Posterior vena cava (tissue), 2 donors: ENCODE measurements at regions not wholly inside any gene's neighbourhood (a gene's known extent, or its start where the extent isn't known, plus 50 kb on each side); places are given as distances from the start of the nearest gene placed in this dataset.

Experiments used
- DNase-seq: peaks from one replicate; pipeline ENCODE4 v3.0.0-alpha.2; 2020; ENCODE audit warnings: low spot score
- intact Hi-C, 2 donors: fragments of 100-400 bp; cut with DNase I; formaldehyde crosslinking; loops; one replicate each; pipeline versions ENCODE4 v1.14.1 to v1.14.2; 2022 to 2023
- donor health status: DM: yes; HTN: yes; CAD: no.
- donor health status: DM: yes; HTN: yes; CAD: no.

- DNase-seq = no peak
- intact Hi-C loops = no loop called here
Observed at GRCh38 chr3:22977650-22978289, 225.4 kb upstream of the UBE2E2 start.

- DNase-seq = no peak
- intact Hi-C loops = no loop called here
Observed at GRCh38 chr3:22979581-22979980, 223.5 kb upstream of the UBE2E2 start.

- intact Hi-C loops = no loop called here
Observed at GRCh38 chr3:22980346-22980745, 222.8 kb upstream of the UBE2E2 start.

GRCh38 chr3:22981166-22981565 lies 222.0 kb upstream of the UBE2E2 start:
- DNase-seq = no peak
- intact Hi-C loops = no loop called here

More at GRCh38 chr3:22980346-22980745, 222.8 kb upstream of the UBE2E2 start:
- no peak for DNase-seq

GRCh38 chr3:22981861-22982260 lies 221.3 kb upstream of the UBE2E2 start:
- DNase-seq = no peak
- intact Hi-C loops = no loop called here

DNA sequence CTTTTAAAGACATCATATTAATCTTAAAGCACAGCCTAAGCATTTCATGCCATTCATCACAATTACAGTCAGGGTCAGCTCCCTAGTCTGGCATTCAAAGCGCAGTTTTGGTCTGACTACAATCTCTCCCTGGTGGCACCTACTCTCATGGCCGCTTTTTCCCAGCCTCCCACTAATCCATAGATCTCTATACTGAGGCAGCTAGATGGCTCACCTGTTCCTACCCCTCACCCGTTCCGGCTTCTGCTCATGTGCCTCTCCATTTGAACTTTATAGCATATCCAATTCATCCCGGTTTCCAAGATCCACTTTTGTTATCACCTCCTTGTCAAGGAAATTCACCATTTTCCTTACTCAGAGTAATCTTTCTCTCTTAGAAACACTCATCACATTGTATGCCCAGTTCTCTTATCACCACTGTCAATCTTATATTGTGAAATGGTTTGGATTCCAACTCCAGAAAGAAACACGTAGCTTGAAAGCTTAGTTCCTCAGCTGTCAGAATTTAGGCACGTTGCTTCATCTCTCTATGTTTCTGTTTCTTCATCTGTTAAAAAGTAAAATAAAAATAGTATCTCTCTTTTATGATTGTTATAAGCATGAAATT lies 220.0 kb upstream of the UBE2E2 start:
- intact Hi-C loops = no loop called here
- no peak for DNase-seq

DNA sequence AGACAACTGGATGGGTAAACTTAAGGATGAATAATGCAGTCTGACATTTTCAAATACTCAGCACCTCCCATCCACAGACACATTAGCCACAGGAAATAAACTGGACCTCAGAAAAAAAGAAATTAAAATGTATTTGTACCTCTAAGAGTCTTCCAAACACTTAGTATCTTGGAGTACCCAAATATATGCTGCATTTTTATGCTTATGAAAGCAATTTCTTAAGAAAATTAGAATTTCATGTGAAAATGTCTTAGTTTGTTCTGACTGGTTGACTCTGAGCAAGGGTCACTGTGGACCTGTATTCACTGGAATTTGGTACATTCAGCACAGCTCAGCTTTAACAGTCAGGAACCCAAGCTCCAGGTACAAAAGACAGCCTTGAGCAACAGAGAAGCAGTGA lies 216.2 kb upstream of the UBE2E2 start:
- no peak for DNase-seq
- intact Hi-C loops = no loop called here

- DNase-seq = no peak
- intact Hi-C loops = no loop called here
Observed at GRCh38 chr3:22988566-22988965, 214.6 kb upstream of the UBE2E2 start.

DNA sequence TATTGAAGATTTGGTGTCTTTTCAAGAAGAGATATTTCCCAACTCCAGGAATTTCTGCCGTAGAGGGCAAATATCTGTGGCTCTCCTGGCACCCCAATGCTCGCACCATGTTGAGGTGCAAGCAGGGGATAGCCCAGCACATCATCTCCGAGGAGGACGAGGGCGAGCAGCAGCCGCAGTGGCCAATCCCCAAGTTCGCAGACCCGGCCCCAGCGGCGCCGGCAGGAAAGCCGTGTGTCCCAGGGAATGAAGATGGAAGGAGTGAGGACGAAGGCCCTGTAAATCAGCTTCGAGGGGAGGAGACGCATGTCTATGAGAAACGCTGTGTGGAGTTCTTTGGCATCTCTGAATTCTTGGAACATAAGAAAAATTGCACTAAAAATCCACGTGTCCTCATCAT lies 213.4 kb upstream of the UBE2E2 start:
- no peak for DNase-seq
- intact Hi-C loops = no loop called here

GRCh38 chr3:22990291-22991200 lies 212.6 kb upstream of the UBE2E2 start:
- intact Hi-C loops = no loop called here
- DNase-seq = peak; percentile 78

- DNase-seq = no peak
- intact Hi-C loops = no loop called here
Observed at GRCh38 chr3:22994781-22995180, 208.3 kb upstream of the UBE2E2 start.

DNA sequence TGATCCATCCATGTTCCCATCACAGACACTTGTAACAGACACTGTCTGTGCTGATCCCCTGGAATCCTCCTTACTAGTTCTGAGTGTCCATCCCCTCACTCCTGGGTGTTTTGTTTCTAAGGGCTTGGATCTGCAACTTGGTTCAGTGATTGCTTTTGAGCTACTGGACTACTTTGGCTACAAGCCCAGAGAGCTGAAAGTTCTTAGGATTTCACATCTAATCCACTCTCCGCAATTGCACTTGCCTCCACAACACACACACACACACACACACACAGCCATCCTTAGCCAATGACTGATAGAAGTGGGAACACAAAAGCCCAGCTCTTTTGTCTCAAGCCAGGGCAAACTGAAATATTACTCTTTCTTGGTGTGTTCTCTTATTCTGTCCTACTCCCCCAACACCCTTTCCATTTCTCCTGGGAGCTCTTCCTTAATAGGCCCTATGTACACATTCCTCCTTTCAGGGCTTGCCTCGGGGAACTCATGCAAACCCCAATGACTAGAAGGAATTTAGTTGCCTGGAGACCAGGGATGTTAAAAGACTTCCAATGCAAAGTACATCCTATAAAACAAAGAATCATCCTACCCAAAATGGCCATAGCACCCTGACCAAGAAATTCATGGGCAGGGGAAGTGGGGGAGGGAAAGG lies 206.1 kb upstream of the UBE2E2 start:
- no peak for DNase-seq

DNA sequence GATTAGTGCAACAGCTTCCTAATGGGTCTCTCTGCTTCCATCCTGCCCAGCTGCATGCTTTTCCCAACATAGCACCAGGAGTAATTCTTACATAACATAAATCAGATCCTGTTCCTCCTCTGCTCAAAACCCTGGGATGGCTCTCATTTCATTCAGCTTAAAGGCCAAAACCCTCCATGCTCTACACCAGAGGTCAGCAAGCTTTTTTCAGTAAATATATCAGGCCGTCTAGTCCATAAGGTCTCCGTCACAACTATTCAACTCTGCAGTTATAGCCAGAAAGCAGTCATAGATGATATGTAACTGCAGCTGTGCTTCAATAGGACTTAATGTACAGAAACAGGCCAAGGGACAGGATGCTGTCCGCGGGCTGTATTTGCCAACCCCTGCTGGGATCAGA lies 202.8 kb upstream of the UBE2E2 start:
- intact Hi-C loops = no loop called here
- DNase-seq = no peak

More for the DNA sequence above, 206.1 kb upstream of the UBE2E2 start:
- intact Hi-C loops = no loop called here

GRCh38 chr3:23002151-23002550 lies 201.0 kb upstream of the UBE2E2 start:
- intact Hi-C loops = no loop called here
- no peak for DNase-seq

GRCh38 chr3:23002836-23003732 lies 200.0 kb upstream of the UBE2E2 start:
- no peak for DNase-seq
- intact Hi-C loops = no loop called here

GRCh38 chr3:23003733-23004046 lies 199.4 kb upstream of the UBE2E2 start:
- intact Hi-C loops = no loop called here
- no peak for DNase-seq

- DNase-seq = no peak
- intact Hi-C loops = no loop called here
Observed at GRCh38 chr3:23004971-23005370, 198.2 kb upstream of the UBE2E2 start.

DNA sequence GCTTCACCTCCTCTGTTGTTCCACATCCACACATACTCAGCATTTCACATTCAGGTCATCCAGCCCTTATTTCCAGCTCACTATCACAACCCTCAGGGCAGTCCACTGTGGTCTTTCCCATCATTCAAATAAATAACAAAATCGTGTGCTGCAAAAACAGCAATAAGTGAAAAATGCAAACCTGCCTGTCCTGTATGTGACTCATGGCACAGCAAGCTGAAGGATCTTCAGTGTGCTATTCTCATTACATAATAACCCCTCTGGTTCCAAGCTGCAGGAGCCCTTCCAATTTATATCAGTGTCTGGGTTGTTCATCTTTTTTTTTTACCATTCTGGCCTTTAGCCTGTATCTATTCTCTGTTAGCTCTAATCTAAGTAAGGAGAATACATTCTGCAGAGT lies 185.3 kb upstream of the UBE2E2 start:
- intact Hi-C loops = no loop called here
- no peak for DNase-seq

- no peak for DNase-seq
- intact Hi-C loops = no loop called here
Observed at GRCh38 chr3:23019596-23020300, 183.4 kb upstream of the UBE2E2 start.
